ENCODE measurements at regions not wholly inside any gene's neighbourhood (a gene's known extent, or its start where the extent isn't known, plus 50 kb on each side); places are given as distances from the start of the nearest gene placed in this dataset.

GRCh38 chr2:239606741-239607516 is 206.1 kb upstream of the HDAC4 start:
- TF ChIP-seq CTCF (IDR thresholded peaks at IDR 0.05) = no peak

- TF ChIP-seq CTCF (IDR thresholded peaks at IDR 0.05) = no peak
Measured at GRCh38 chr2:239605976-239606375, 205.2 kb upstream of the HDAC4 start.

- no peak for TF ChIP-seq CTCF (IDR thresholded peaks at IDR 0.05)
Measured at GRCh38 chr2:239605409-239605808, 204.6 kb upstream of the HDAC4 start.

GRCh38 chr2:239604861-239605260 is 204.0 kb upstream of the HDAC4 start:
- no peak for TF ChIP-seq CTCF (IDR thresholded peaks at IDR 0.05)

GRCh38 chr2:239603411-239604356 is 202.9 kb upstream of the HDAC4 start:
- no peak for TF ChIP-seq CTCF (IDR thresholded peaks at IDR 0.05)

GRCh38 chr2:239602290-239603282 is 201.8 kb upstream of the HDAC4 start:
- no peak for TF ChIP-seq CTCF (IDR thresholded peaks at IDR 0.05)

GRCh38 chr2:239601880-239602279 is 201.1 kb upstream of the HDAC4 start:
- no peak for TF ChIP-seq CTCF (IDR thresholded peaks at IDR 0.05)
